ENCODE measurements at regions not wholly inside any gene's neighbourhood (a gene's known extent, or its start where the extent isn't known, plus 50 kb on each side); places are given as distances from the start of the nearest gene placed in this dataset.

- Histone ChIP-seq H3K79me2 (ENCODE audit: control insufficient read depth, insufficient read depth, low read length) (no peaks in the 10 kb centered on the region), H2AFZ (ENCODE audit: control insufficient read depth, low read length) (no peak overlapping the region), H3K27ac (ENCODE audit: control insufficient read depth, insufficient read depth, low read length) (no peak overlapping the region), H3K9ac (ENCODE audit: control insufficient read depth, extremely low read depth, insufficient read depth, low read length) (no peak overlapping the region), H3K36me3 (ENCODE audit: control insufficient read depth in 2 of 2, extremely low read depth in 1 of 2, insufficient read depth in 2 of 2, low read length in 2 of 2) (no peaks in the 10 kb centered on the region), H4K20me1 (ENCODE audit: control insufficient read depth, extremely low read depth, insufficient read depth, low read length) (no peaks in the 10 kb centered on the region), H3K27me3 (ENCODE audit: control insufficient read depth, extremely low read depth, insufficient read depth, low read length) (no peaks in the 10 kb centered on the region), H3K4me3 (ENCODE audit: control insufficient read depth in 2 of 3, extremely low read depth in 1 of 3, insufficient read depth in 2 of 3, low read depth in 1 of 3, low read length in 3 of 3) (no peak overlapping the region), H3K4me2 (ENCODE audit: control insufficient read depth, extremely low read depth, insufficient read depth, low read depth, low read length) (no peak overlapping the region), H3K9me3 (ENCODE audit: control insufficient read depth, low read depth, low read length) (no peaks in the 10 kb centered on the region), H3K9me1 (ENCODE audit: control insufficient read depth, extremely low read depth, insufficient read depth, low read length) (no peaks in the 10 kb centered on the region), H3K4me1 (ENCODE audit: control insufficient read depth, extremely low read depth, insufficient read depth, low read length) (no peaks in the 10 kb centered on the region)
- DNase-seq (ENCODE audit: low read depth, low spot score): no peak
- no peak for FAIRE-seq
- dilution Hi-C loops (cut with MboI; ENCODE audit: extremely low pct_ligation_motif_present, low sequenced_read_pairs): no loop called here
- TF ChIP-seq EZH2 (IDR thresholded peaks at IDR 0.05; ENCODE audit: low read length): no peak
- TF ChIP-seq, protein P1, sequence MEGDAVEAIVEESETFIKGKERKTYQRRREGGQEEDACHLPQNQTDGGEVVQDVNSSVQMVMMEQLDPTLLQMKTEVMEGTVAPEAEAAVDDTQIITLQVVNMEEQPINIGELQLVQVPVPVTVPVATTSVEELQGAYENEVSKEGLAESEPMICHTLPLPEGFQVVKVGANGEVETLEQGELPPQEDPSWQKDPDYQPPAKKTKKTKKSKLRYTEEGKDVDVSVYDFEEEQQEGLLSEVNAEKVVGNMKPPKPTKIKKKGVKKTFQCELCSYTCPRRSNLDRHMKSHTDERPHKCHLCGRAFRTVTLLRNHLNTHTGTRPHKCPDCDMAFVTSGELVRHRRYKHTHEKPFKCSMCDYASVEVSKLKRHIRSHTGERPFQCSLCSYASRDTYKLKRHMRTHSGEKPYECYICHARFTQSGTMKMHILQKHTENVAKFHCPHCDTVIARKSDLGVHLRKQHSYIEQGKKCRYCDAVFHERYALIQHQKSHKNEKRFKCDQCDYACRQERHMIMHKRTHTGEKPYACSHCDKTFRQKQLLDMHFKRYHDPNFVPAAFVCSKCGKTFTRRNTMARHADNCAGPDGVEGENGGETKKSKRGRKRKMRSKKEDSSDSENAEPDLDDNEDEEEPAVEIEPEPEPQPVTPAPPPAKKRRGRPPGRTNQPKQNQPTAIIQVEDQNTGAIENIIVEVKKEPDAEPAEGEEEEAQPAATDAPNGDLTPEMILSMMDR (optimal IDR thresholded peaks at IDR 0.05 in 1 of 3, IDR thresholded peaks at IDR 0.05 in 1 of 3, conservative IDR thresholded peaks at IDR 0.05 in 1 of 3; ENCODE audit: extremely low read depth in 1 of 3, insufficient read depth in 2 of 3, low read length in 3 of 3): no peak
These were observed 448.2 kb upstream of the SETBP1 start for GRCh38 chr18:44232500-44232899.

DNA sequence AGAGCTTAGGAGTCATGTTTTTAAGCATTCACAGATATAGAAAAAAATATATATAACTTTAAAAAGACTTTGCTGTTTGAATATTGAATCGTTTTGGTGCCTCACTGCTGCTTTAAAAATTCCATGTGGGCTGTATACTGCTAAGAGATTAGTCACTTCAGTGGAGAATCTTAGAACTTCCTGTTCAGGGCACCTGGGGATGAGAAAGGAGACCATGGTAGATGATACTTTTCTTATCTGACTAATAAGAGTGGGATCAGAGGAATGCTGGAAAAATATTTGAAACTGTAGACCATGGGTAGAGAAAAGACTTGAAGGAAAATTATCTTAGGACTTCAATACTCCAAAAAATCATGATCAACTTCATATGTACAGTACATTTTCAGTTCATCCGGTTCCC is 442.2 kb upstream of the SETBP1 start:
- DNase-seq (ENCODE audit: low read depth, low spot score) (no peak), FAIRE-seq (no peak)
- no peaks in the 10 kb centered on the region for H3K27me3 ChIP-seq (ENCODE audit: control insufficient read depth, extremely low read depth, insufficient read depth, low read length)
- no peak overlapping the region for H2AFZ ChIP-seq (ENCODE audit: control insufficient read depth, low read length)
- no peaks in the 10 kb centered on the region for H3K9me3 ChIP-seq (ENCODE audit: control insufficient read depth, low read depth, low read length)
- H3K36me3 ChIP-seq (ENCODE audit: control insufficient read depth in 2 of 2, extremely low read depth in 1 of 2, insufficient read depth in 2 of 2, low read length in 2 of 2): no peaks in the 10 kb centered on the region
- H3K27ac ChIP-seq (ENCODE audit: control insufficient read depth, insufficient read depth, low read length): no peak overlapping the region
- H3K4me3 ChIP-seq (ENCODE audit: control insufficient read depth in 2 of 3, extremely low read depth in 1 of 3, insufficient read depth in 2 of 3, low read depth in 1 of 3, low read length in 3 of 3): no peak overlapping the region
- no peaks in the 10 kb centered on the region for H3K9me1 ChIP-seq (ENCODE audit: control insufficient read depth, extremely low read depth, insufficient read depth, low read length)
- dilution Hi-C loops (cut with MboI; ENCODE audit: extremely low pct_ligation_motif_present, low sequenced_read_pairs): no loop called here
- no peak for TF ChIP-seq EZH2 (IDR thresholded peaks at IDR 0.05; ENCODE audit: low read length)
- TF ChIP-seq, protein P1 (optimal IDR thresholded peaks at IDR 0.05 in 1 of 3, IDR thresholded peaks at IDR 0.05 in 1 of 3, conservative IDR thresholded peaks at IDR 0.05 in 1 of 3; ENCODE audit: extremely low read depth in 1 of 3, insufficient read depth in 2 of 3, low read length in 3 of 3): no peak
- peaks cover 5% of the 10 kb centered on the region for H3K4me1 ChIP-seq (ENCODE audit: control insufficient read depth, extremely low read depth, insufficient read depth, low read length)
- no peaks in the 10 kb centered on the region for H4K20me1 ChIP-seq (ENCODE audit: control insufficient read depth, extremely low read depth, insufficient read depth, low read length)
- no peak overlapping the region for H3K4me2 ChIP-seq (ENCODE audit: control insufficient read depth, extremely low read depth, insufficient read depth, low read depth, low read length)
- H3K79me2 ChIP-seq (ENCODE audit: control insufficient read depth, insufficient read depth, low read length): no peaks in the 10 kb centered on the region
- no peak overlapping the region for H3K9ac ChIP-seq (ENCODE audit: control insufficient read depth, extremely low read depth, insufficient read depth, low read length)

Measured in keratinocyte (primary cell).